SK-N-SH (cell line): ENCODE measurements at regions not wholly inside any gene's neighbourhood (a gene's known extent, or its start where the extent isn't known, plus 50 kb on each side); places are given as distances from the start of the nearest gene placed in this dataset.

Experiments used
- CTCF ChIA-PET: fragments of 300-600, 350-600 bp; formaldehyde crosslinking; extraction: SDS; loops from one replicate; lab custom pipeline; 2021; lab: Yijun Ruan, JAX
- POLR2A ChIA-PET: fragments of 350-600 bp; sonication (Branson Sonifier 250); formaldehyde crosslinking; extraction: SDS; loops from one replicate; lab custom pipeline; 2020; ENCODE audit warnings: antibody characterized with exemption, inconsistent platforms; lab: Yijun Ruan, JAX
- DNase-seq: peaks from one replicate; pipeline ENCODE4 v3.0.0; 2012
- H2AFZ ChIP-seq: fragments of 200-600 bp; sonication (generic); 2 replicates; pipeline ENCODE4 v1.8.1; 2016; ENCODE audit warnings: antibody characterized with exemption, mild to moderate bottlenecking, low read depth
- H3F3A ChIP-seq: fragments of 200-600 bp; sonication (generic); replicated peaks from 2 replicates; pipeline ENCODE3; 2016; ENCODE audit warnings: antibody characterized with exemption, mild to moderate bottlenecking; ENCODE audit not compliant: insufficient read depth
- H3K27ac ChIP-seq, 2 experiments: fragments of 200-500 bp in 1 of 2; fragments of 200-600 bp in 1 of 2; sonication (Bioruptor generic) in 1 of 2; sonication (generic), shearing (Covaris generic) in 1 of 2; 2 replicates each; pipeline versions ENCODE4 v1.5.1 to v1.6.1; 2014 to 2016; ENCODE audit warnings: low read depth in 2 of 2, inconsistent platforms in 1 of 2, low read length in 1 of 2, mild to moderate bottlenecking in 1 of 2, mixed read lengths in 1 of 2
- H3K27me3 ChIP-seq: fragments of 200-600 bp; sonication (generic), shearing (Covaris generic); 2 replicates; pipeline ENCODE4 v1.6.1; 2016; ENCODE audit warnings: mixed run types; ENCODE audit not compliant: insufficient read depth
- H3K36me3 ChIP-seq, 2 experiments: fragments of 200-500 bp in 1 of 2; fragments of 200-600 bp in 1 of 2; sonication (Bioruptor generic) in 1 of 2; sonication (generic) in 1 of 2; replicated peaks in 1 of 2; 2 replicates each; pipeline versions ENCODE3 to v1.5.1; 2014 to 2016; ENCODE audit warnings: low read length in 1 of 2, mild to moderate bottlenecking in 1 of 2; ENCODE audit not compliant: insufficient read depth in 2 of 2, control insufficient read depth in 1 of 2
- H3K4me1 ChIP-seq, 2 experiments: fragments of 200-500 bp in 1 of 2; fragments of 200-600 bp in 1 of 2; sonication (Bioruptor generic) in 1 of 2; sonication (generic), shearing (Covaris generic) in 1 of 2; 2 replicates each; pipeline versions ENCODE4 v1.5.1 to v1.6.1; 2014 to 2016; ENCODE audit warnings: low read depth in 1 of 2, low read length in 1 of 2, mixed run types in 1 of 2; ENCODE audit not compliant: insufficient read depth in 2 of 2, control insufficient read depth in 1 of 2
- H3K4me2 ChIP-seq: fragments of 200-600 bp; sonication (generic), shearing (Covaris generic); 2 replicates; pipeline ENCODE4 v1.6.1; 2017; ENCODE audit warnings: mixed run types
- H3K4me3 ChIP-seq, 2 experiments: fragments of 200-500 bp in 1 of 2; fragments of 200-600 bp in 1 of 2; sonication (Bioruptor generic) in 1 of 2; sonication (generic), shearing (Covaris generic) in 1 of 2; 2 replicates each; pipeline versions ENCODE4 v1.5.1 to v1.8.1; 2014 to 2016; ENCODE audit warnings: low read depth in 2 of 2, inconsistent platforms in 1 of 2, low read length in 1 of 2, mild to moderate bottlenecking in 1 of 2, mixed read lengths in 1 of 2, moderate library complexity in 1 of 2
- H3K79me2 ChIP-seq: fragments of 200-600 bp; sonication (generic); 2 replicates; pipeline ENCODE4 v1.8.1; 2017; ENCODE audit warnings: mild to moderate bottlenecking; ENCODE audit not compliant: insufficient read depth
- H3K9ac ChIP-seq: fragments of 200-600 bp; sonication (generic); 2 replicates; pipeline ENCODE4 v1.6.1; 2017; ENCODE audit warnings: mixed run types
- H3K9me2 ChIP-seq: fragments of 200-600 bp; sonication (generic); 2 replicates; pipeline ENCODE4 v1.6.1; 2017; ENCODE audit warnings: mixed run types
- H3K9me3 ChIP-seq: fragments of 200-600 bp; sonication (generic); 2 replicates; pipeline ENCODE4 v1.6.1; 2017; ENCODE audit warnings: mixed run types, mild to moderate bottlenecking, moderate library complexity
- H4K20me1 ChIP-seq: fragments of 200-600 bp; sonication (generic); 2 replicates; pipeline ENCODE4 v1.6.1; 2017; ENCODE audit warnings: mild to moderate bottlenecking, mixed run types; ENCODE audit not compliant: insufficient read depth
- FOSL2 ChIP-seq: IDR thresholded peaks from 2 replicates; pipeline ENCODE4 v1.4.0; 2012; ENCODE audit warnings: low read depth, mild to moderate bottlenecking, moderate library complexity, borderline replicate concordance
- MAX ChIP-seq: IDR thresholded peaks from 2 replicates; pipeline ENCODE4 v1.4.0; 2012; ENCODE audit warnings: low read depth
- MEF2A ChIP-seq: IDR thresholded peaks from 2 replicates; pipeline ENCODE4 v1.4.0; 2012; ENCODE audit warnings: low read depth, borderline replicate concordance
- NFIC ChIP-seq: IDR thresholded peaks from 2 replicates; pipeline ENCODE4 v1.4.0; 2012; ENCODE audit warnings: borderline replicate concordance
- RFX5 ChIP-seq: IDR thresholded peaks from 2 replicates; pipeline ENCODE4 v1.6.1; 2012; ENCODE audit warnings: mild to moderate bottlenecking, improper control_type of control experiment, low read length
- TEAD4 ChIP-seq: IDR thresholded peaks from 2 replicates; pipeline ENCODE4 v1.4.0; 2012; ENCODE audit warnings: mild to moderate bottlenecking, borderline replicate concordance; ENCODE audit not compliant: insufficient read depth
- ZBTB33 ChIP-seq: IDR thresholded peaks from 2 replicates; pipeline ENCODE4 v1.4.0; 2012; ENCODE audit warnings: low read depth, borderline replicate concordance
- WGBS: methylation state at CpG from one replicate; pipeline ENCODE4 v1.1.6; 2017; ENCODE audit warnings: low lambda C conversion rate; 5-methylcytosine and 5-hydroxymethylcytosine counted together

- H3K36me3 ChIP-seq = no peaks in the 10 kb centered on the region
- no peak overlapping the region for H3K4me2 ChIP-seq
- DNase-seq = no peak
- no peak overlapping the region for H2AFZ ChIP-seq
- no peaks in the 10 kb centered on the region for H3K9me2 ChIP-seq
- H3F3A ChIP-seq = peaks cover 10% of the 10 kb centered on the region
- H3K79me2 ChIP-seq = no peaks in the 10 kb centered on the region
- no peak overlapping the region for H3K27ac ChIP-seq
- no peak overlapping the region for H3K4me3 ChIP-seq
- 50% methylated on average over 2 of the region's 3 CpGs for WGBS
- H3K9ac ChIP-seq = no peak overlapping the region
- no peak for TF ChIP-seq TEAD4
- no peak for TF ChIP-seq RFX5
- no peak for TF ChIP-seq ZBTB33
- no peak for TF ChIP-seq MEF2A
- no peak for TF ChIP-seq FOSL2
- no peak for TF ChIP-seq MAX
- no peaks in the 10 kb centered on the region for H3K27me3 ChIP-seq
- H3K4me1 ChIP-seq = peaks cover 0 to 9% of the 10 kb centered on the region in 2 experiments; a peak in 2 of 4 replicates
- H3K9me3 ChIP-seq = no peaks in the 10 kb centered on the region
- CTCF ChIA-PET = interaction anchor here (1.1 kb wide), 1 partner anchor 13 kb away, joined by 3 read pairs; no protein-coding TSS in a partner anchor
- POLR2A ChIA-PET = interaction anchor here (0.5 kb wide), 1 partner anchor 928 kb away, joined by 4 read pairs; no protein-coding TSS in a partner anchor
- H4K20me1 ChIP-seq = no peaks in the 10 kb centered on the region
Measured at GRCh38 chr18:41765460-41765859, 189.6 kb upstream of the PIK3C3 start.

- H3K4me1 ChIP-seq = peaks cover 0 to 9% of the 10 kb centered on the region in 2 experiments; a peak in 2 of 4 replicates
- POLR2A ChIA-PET = no interaction called here
- no peaks in the 10 kb centered on the region for H3K9me3 ChIP-seq
- no peaks in the 10 kb centered on the region for H4K20me1 ChIP-seq
- no peaks in the 10 kb centered on the region for H3K27me3 ChIP-seq
- CTCF ChIA-PET = interaction anchor here (0.6 kb wide), 1 partner anchor 443 kb away, joined by 3 read pairs; no protein-coding TSS in a partner anchor
- H3K4me3 ChIP-seq = no peak overlapping the region
- no peak overlapping the region for H3K9ac ChIP-seq
- H3K36me3 ChIP-seq = no peaks in the 10 kb centered on the region
- no peaks in the 10 kb centered on the region for H3K79me2 ChIP-seq
- no peak for TF ChIP-seq NFIC
- no peaks in the 10 kb centered on the region for H3K9me2 ChIP-seq
- H2AFZ ChIP-seq = no peak overlapping the region
- WGBS = 92% methylated on average over 1 of the region's 1 CpG
- DNase-seq = no peak
- no peak overlapping the region for H3K4me2 ChIP-seq
- H3F3A ChIP-seq = peaks cover 10% of the 10 kb centered on the region
- no peak overlapping the region for H3K27ac ChIP-seq
Measured at GRCh38 chr18:41763361-41763760, 191.7 kb upstream of the PIK3C3 start.
